HepG2 (cell line): ENCODE measurements at regions not wholly inside any gene's neighbourhood (a gene's known extent, or its start where the extent isn't known, plus 50 kb on each side); places are given as distances from the start of the nearest gene placed in this dataset.

Experiments used
- ATAC-seq: fragments of 200-7000 bp; cut with Tn5 transposase; 3 replicates; pipeline ENCODE4 v1.9.1; 2020; ENCODE audit warnings: mild to moderate bottlenecking, moderate library complexity
- BruUV-seq: library from RNA; stranded (reverse); fragments of 400-500 nt; replicated peaks from 2 replicates; lab custom pipeline; 2021; lab: Mats Ljungman, UMichigan
- CTCF ChIA-PET: fragments of 300-600 bp; formaldehyde crosslinking; extraction: SDS; loops from one replicate; lab custom pipeline; 2021; ENCODE audit warnings: low total read pairs, inconsistent platforms, low intra/inter-chr PET ratio; lab: Yijun Ruan, JAX
- POLR2A ChIA-PET: fragments of 350-600 bp; sonication (Branson Sonifier 250); formaldehyde crosslinking; loops from one replicate; lab custom pipeline; 2020; ENCODE audit warnings: antibody characterized with exemption, inconsistent platforms; lab: Yijun Ruan, JAX
- DNase-seq: peaks from one replicate; pipeline ENCODE4 v3.0.0-alpha.2; 2015; ENCODE audit warnings: low spot score
- FAIRE-seq: peaks from 3 replicates; lab custom pipeline; 2011; peaks lifted over from hg19 to GRCh38; lab: Jason Lieb, UNC
- H2AFZ ChIP-seq: one replicate; pipeline ENCODE4 v1.6.1; 2011; ENCODE audit warnings: low read length, inconsistent platforms
- H3K27ac ChIP-seq: fragments of 300-600 bp; 3 replicates; pipeline ENCODE4 v1.8.0; 2011; ENCODE audit warnings: mixed run types, mild to moderate bottlenecking, mixed read lengths, low read length, inconsistent platforms; ENCODE audit not compliant: insufficient read depth; ENCODE audit errors: extremely low read length
- H3K27me3 ChIP-seq, 2 experiments: fragments of 200-600 bp in 1 of 2; 2 replicates in 1 of 2; 3 replicates in 1 of 2; pipeline versions ENCODE4 v1.6.0 to v1.8.0; 2011; ENCODE audit warnings: low read length in 2 of 2, mild to moderate bottlenecking in 2 of 2, moderate library complexity in 2 of 2, inconsistent platforms in 1 of 2; ENCODE audit not compliant: insufficient read depth in 2 of 2, control insufficient read depth in 1 of 2
- H3K36me3 ChIP-seq, 2 experiments: fragments of 200-600 bp in 1 of 2; replicated peaks in 1 of 2; 2 replicates in 1 of 2; 3 replicates in 1 of 2; pipeline versions ENCODE4 v1.5.1 to v1.8.0; 2011; ENCODE audit warnings: low read length in 2 of 2, inconsistent platforms in 1 of 2; ENCODE audit not compliant: insufficient read depth in 2 of 2, control insufficient read depth in 1 of 2
- H3K4me1 ChIP-seq: 2 replicates; pipeline ENCODE4 v1.5.1; 2012; ENCODE audit warnings: low read length, inconsistent platforms; ENCODE audit not compliant: insufficient read depth
- H3K4me2 ChIP-seq: 2 replicates; pipeline ENCODE4 v1.6.0; 2011; ENCODE audit warnings: low read depth, low read length, inconsistent platforms
- H3K4me3 ChIP-seq, 3 experiments: fragments of 200-600 bp in 1 of 3; sonication (generic), shearing (Covaris generic) in 1 of 3; replicated peaks in 1 of 3; 2 replicates each; pipeline ENCODE4 v1.5.1; 2011 to 2016; ENCODE audit warnings: low read length in 3 of 3, inconsistent platforms in 2 of 3, low read depth in 2 of 3, mild to moderate bottlenecking in 2 of 3, control low read depth in 1 of 3, mixed read lengths in 1 of 3; ENCODE audit not compliant: insufficient read depth in 1 of 3
- H3K79me2 ChIP-seq: one replicate; pipeline ENCODE4 v1.6.1; 2011; ENCODE audit warnings: low read length, inconsistent platforms; ENCODE audit not compliant: insufficient read depth
- H3K9ac ChIP-seq: 2 replicates; pipeline ENCODE4 v1.6.0; 2011; ENCODE audit warnings: mild to moderate bottlenecking, low read depth, low read length, inconsistent platforms; ENCODE audit not compliant: insufficient read depth
- H3K9me3 ChIP-seq: 2 replicates; pipeline ENCODE4 v1.5.1; 2012; ENCODE audit warnings: mild to moderate bottlenecking, low read length
- H4K20me1 ChIP-seq: 2 replicates; pipeline ENCODE4 v1.6.0; 2011; ENCODE audit warnings: inconsistent platforms, mild to moderate bottlenecking, low read length, moderate library complexity; ENCODE audit not compliant: insufficient read depth
- CAMTA2 ChIP-seq: sonication (generic); formaldehyde crosslinking; IDR thresholded peaks from 2 replicates; pipeline ENCODE4 v1.4.0; 2020; ENCODE audit warnings: mild to moderate bottlenecking, missing genetic modification reagents, borderline replicate concordance
- EZH2 ChIP-seq: conservative IDR thresholded peaks from 2 replicates; pipeline ENCODE4 v1.6.1; 2012; ENCODE audit warnings: mild to moderate bottlenecking, low read depth, low read length, moderate library complexity
- FOXC1 ChIP-seq: sonication (generic); formaldehyde crosslinking; IDR thresholded peaks from 2 replicates; pipeline ENCODE4 v1.8.0; 2022; ENCODE audit warnings: mild to moderate bottlenecking, missing genetic modification reagents, borderline replicate concordance
- GLI4 ChIP-seq: sonication (generic); formaldehyde crosslinking; IDR thresholded peaks from 2 replicates; pipeline ENCODE4 v1.5.1; 2020; ENCODE audit warnings: missing genetic modification reagents, mild to moderate bottlenecking, moderate library complexity, borderline replicate concordance
- MAFF ChIP-seq: IDR thresholded peaks from 2 replicates; pipeline ENCODE4 v1.6.1; 2011; ENCODE audit warnings: low read depth, low read length, improper control_type of control experiment
- NFATC3 ChIP-seq: sonication (generic); formaldehyde crosslinking; IDR thresholded peaks from 2 replicates; pipeline ENCODE4 v1.5.1; 2020; ENCODE audit warnings: mild to moderate bottlenecking, missing genetic modification reagents
- RFX3 ChIP-seq: IDR thresholded peaks from 2 replicates; pipeline ENCODE4 v1.6.1; 2016; ENCODE audit warnings: missing biosample characterization, missing genetic modification reagents
- SIN3A ChIP-seq: IDR thresholded peaks from 2 replicates; pipeline ENCODE4 v1.6.1; 2011; ENCODE audit warnings: low read depth, mild to moderate bottlenecking, control low read depth, low read length, borderline replicate concordance
- USF2 ChIP-seq, 2 experiments: sonication (generic) in 1 of 2; formaldehyde crosslinking in 1 of 2; IDR thresholded peaks; 2 replicates each; pipeline versions ENCODE4 v1.5.1 to v1.6.1; 2011 to 2020; ENCODE audit warnings: borderline replicate concordance in 1 of 2, low read depth in 1 of 2, low read length in 1 of 2, mild to moderate bottlenecking in 1 of 2, missing genetic modification reagents in 1 of 2, moderate library complexity in 1 of 2
- ZBTB3 ChIP-seq: sonication (generic); formaldehyde crosslinking; IDR thresholded peaks from 2 replicates; pipeline ENCODE4 v1.4.0; 2020; ENCODE audit warnings: low read depth, mild to moderate bottlenecking, moderate library complexity, missing genetic modification reagents, borderline replicate concordance
- ZNF451 ChIP-seq: sonication (generic); formaldehyde crosslinking; IDR thresholded peaks from 2 replicates; pipeline ENCODE4 v1.5.0; 2020; ENCODE audit warnings: mild to moderate bottlenecking, missing genetic modification reagents
- ZNF652 ChIP-seq: IDR thresholded peaks from 2 replicates; pipeline ENCODE4 v1.6.1; 2016; ENCODE audit warnings: low read depth, borderline replicate concordance
- ZSCAN12 ChIP-seq: sonication (generic); formaldehyde crosslinking; IDR thresholded peaks from 2 replicates; pipeline ENCODE4 v1.9.0; 2021; ENCODE audit warnings: mild to moderate bottlenecking, missing genetic modification reagents
- WGBS: methylation state at CpG from one replicate; pipeline ENCODE4 v1.1.6; 2017; ENCODE audit warnings: low lambda C conversion rate; 5-methylcytosine and 5-hydroxymethylcytosine counted together
- in situ Hi-C: cut with HindIII; loops from 2 replicates; pipeline ENCODE4 v1.10.0; 2017; ENCODE audit warnings: low pct_unique_long_range_greater_than_20kb; ENCODE audit not compliant: extremely low pct_ligation_motif_present
- intact Hi-C: fragments of 100-400 bp; cut with micrococcal nuclease; formaldehyde crosslinking; loops from one replicate; pipeline ENCODE4 v1.10.0; 2022; ENCODE audit not compliant: unreplicated experiment
- TF ChIP-seq, protein P1 (sequence below): sonication (generic); formaldehyde crosslinking; conservative IDR thresholded peaks from 2 replicates; pipeline ENCODE4 v1.4.0; 2020; ENCODE audit warnings: missing genetic modification reagents
- TF ChIP-seq, protein P2 (sequence below): sonication (generic); formaldehyde crosslinking; IDR thresholded peaks from 2 replicates; pipeline ENCODE4 v1.9.0; 2022; ENCODE audit warnings: missing genetic modification reagents, mild to moderate bottlenecking, borderline replicate concordance

DNA sequence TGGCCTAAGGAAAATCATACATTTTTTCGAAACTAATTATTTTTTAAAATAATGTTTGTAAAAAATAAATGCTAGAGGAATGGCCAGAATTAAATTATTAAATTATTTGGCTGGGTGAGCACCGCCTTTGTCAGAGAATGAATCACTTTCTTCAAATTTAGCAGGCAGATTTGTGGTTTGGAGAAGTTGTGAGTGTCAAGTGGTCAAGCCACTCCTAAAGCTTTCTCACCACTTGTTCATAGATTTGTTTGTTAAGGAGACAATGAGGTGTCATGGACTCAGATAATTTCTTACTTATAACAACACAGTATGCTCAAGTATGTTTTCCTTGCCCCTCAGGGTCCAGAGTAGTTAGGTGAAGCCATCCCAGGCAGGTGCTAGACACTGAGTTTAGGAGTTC, 196.2 kb downstream of the TUSC7 start (continued):
- TF ChIP-seq, protein P1, sequence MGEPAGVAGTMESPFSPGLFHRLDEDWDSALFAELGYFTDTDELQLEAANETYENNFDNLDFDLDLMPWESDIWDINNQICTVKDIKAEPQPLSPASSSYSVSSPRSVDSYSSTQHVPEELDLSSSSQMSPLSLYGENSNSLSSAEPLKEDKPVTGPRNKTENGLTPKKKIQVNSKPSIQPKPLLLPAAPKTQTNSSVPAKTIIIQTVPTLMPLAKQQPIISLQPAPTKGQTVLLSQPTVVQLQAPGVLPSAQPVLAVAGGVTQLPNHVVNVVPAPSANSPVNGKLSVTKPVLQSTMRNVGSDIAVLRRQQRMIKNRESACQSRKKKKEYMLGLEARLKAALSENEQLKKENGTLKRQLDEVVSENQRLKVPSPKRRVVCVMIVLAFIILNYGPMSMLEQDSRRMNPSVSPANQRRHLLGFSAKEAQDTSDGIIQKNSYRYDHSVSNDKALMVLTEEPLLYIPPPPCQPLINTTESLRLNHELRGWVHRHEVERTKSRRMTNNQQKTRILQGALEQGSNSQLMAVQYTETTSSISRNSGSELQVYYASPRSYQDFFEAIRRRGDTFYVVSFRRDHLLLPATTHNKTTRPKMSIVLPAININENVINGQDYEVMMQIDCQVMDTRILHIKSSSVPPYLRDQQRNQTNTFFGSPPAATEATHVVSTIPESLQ = no peak
- TF ChIP-seq CAMTA2 (CRISPR knock-in tag) = no peak
- no peak for TF ChIP-seq ZBTB3
- TF ChIP-seq NFATC3 (CRISPR knock-in tag) = no peak

GRCh38 chr3:116912116-116912515, 202.5 kb downstream of the TUSC7 start:
- CTCF ChIA-PET = no interaction called here
- ATAC-seq (no peak), FAIRE-seq (no peak), DNase-seq (no peak)
- Histone ChIP-seq H3K4me3 (no peak overlapping the region), H3K9ac (no peak overlapping the region), H3K4me2 (no peak overlapping the region), H3K27ac (no peak overlapping the region), H3K27me3 (no peaks in the 10 kb centered on the region), H3K36me3 (no peaks in the 10 kb centered on the region), H2AFZ (no peak overlapping the region), H3K9me3 (no peaks in the 10 kb centered on the region), H3K79me2 (no peaks in the 10 kb centered on the region), H3K4me1 (no peaks in the 10 kb centered on the region), H4K20me1 (no peaks in the 10 kb centered on the region)
- POLR2A ChIA-PET = no interaction called here
- intact Hi-C loops = no loop called here
- in situ Hi-C loops = no loop called here
- 0% methylated on average over 1 of the region's 1 CpG for WGBS
- BruUV-seq = no TSS peak
- no peak for TF ChIP-seq EZH2
- no peak for TF ChIP-seq ZNF451 (CRISPR knock-in tag)
- TF ChIP-seq ZNF652 = no peak
- no peak for TF ChIP-seq ZSCAN12 (CRISPR knock-in tag)
- TF ChIP-seq SIN3A = no peak
- TF ChIP-seq, protein P2, sequence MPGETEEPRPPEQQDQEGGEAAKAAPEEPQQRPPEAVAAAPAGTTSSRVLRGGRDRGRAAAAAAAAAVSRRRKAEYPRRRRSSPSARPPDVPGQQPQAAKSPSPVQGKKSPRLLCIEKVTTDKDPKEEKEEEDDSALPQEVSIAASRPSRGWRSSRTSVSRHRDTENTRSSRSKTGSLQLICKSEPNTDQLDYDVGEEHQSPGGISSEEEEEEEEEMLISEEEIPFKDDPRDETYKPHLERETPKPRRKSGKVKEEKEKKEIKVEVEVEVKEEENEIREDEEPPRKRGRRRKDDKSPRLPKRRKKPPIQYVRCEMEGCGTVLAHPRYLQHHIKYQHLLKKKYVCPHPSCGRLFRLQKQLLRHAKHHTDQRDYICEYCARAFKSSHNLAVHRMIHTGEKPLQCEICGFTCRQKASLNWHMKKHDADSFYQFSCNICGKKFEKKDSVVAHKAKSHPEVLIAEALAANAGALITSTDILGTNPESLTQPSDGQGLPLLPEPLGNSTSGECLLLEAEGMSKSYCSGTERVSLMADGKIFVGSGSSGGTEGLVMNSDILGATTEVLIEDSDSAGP (CRISPR knock-in tag) = no peak
- no peak for TF ChIP-seq GLI4
- TF ChIP-seq USF2 (IDR thresholded peaks at IDR 0.05; ENCODE audit: low read depth, low read length) = no peak
- TF ChIP-seq USF2 (CRISPR knock-in tag; IDR thresholded peaks at IDR 0.05; ENCODE audit: borderline replicate concordance) = no peak
- TF ChIP-seq MAFF = no peak
- TF ChIP-seq FOXC1 (CRISPR knock-in tag) = no peak
- no peak for TF ChIP-seq RFX3 (CRISPR knock-in tag)
